ENCODE measurements at regions not wholly inside any gene's neighbourhood (a gene's known extent, or its start where the extent isn't known, plus 50 kb on each side); places are given as distances from the start of the nearest gene placed in this dataset.

GRCh38 chr6:145153495-145153894, 581.8 kb downstream of the EPM2A start:
- TF ChIP-seq CTCF (IDR thresholded peaks at IDR 0.05) = no peak
- TF ChIP-seq POLR2A (IDR thresholded peaks at IDR 0.05) = no peak
